Activated CD8-positive, alpha-beta T cell treated with anti-CD3 and anti-CD28 coated beads for 36 hours (primary cell): ENCODE measurements at regions not wholly inside any gene's neighbourhood (a gene's known extent, or its start where the extent isn't known, plus 50 kb on each side); places are given as distances from the start of the nearest gene placed in this dataset.

ENCODE experiments used
- ATAC-seq: fragments of 200-7000 bp; cut with Tn5 transposase; one replicate; pipeline ENCODE4 v1.10.0; 2021; ENCODE audit warnings: mild to moderate bottlenecking, moderate library complexity
- CTCF ChIA-PET: fragments of 350-600 bp; sonication (Branson Sonifier 250); formaldehyde crosslinking; loops from one replicate; lab custom pipeline; 2021; ENCODE audit warnings: antibody characterized with exemption; lab: Charles Lee
- POLR2A ChIA-PET: fragments of 350-600 bp; sonication (Branson Sonifier 250); formaldehyde crosslinking; loops from one replicate; lab custom pipeline; 2021; ENCODE audit warnings: antibody characterized with exemption; lab: Charles Lee
- DNase-seq: peaks from one replicate; pipeline ENCODE4 v3.0.0-alpha.2; 2020
- H3K27ac Mint-ChIP-seq: one replicate; pipeline ENCODE4 v1.8.0; 2021; ENCODE audit warnings: mild to moderate bottlenecking, mixed read lengths
- H3K27me3 Mint-ChIP-seq: one replicate; pipeline ENCODE4 v1.8.0; 2021; ENCODE audit warnings: mixed read lengths
- H3K36me3 Mint-ChIP-seq: one replicate; pipeline ENCODE4 v1.8.0; 2021; ENCODE audit warnings: low read depth, mixed read lengths
- H3K4me1 Mint-ChIP-seq: one replicate; pipeline ENCODE4 v1.8.0; 2021; ENCODE audit warnings: low read depth, mixed read lengths
- H3K4me3 Mint-ChIP-seq: one replicate; pipeline ENCODE4 v1.8.0; 2021; ENCODE audit warnings: mild to moderate bottlenecking, moderate library complexity, mixed read lengths
- H3K9me3 Mint-ChIP-seq: one replicate; pipeline ENCODE4 v1.8.0; 2021; ENCODE audit warnings: mixed read lengths
- intact Hi-C: fragments of 100-400 bp; cut with micrococcal nuclease; formaldehyde crosslinking; loops from one replicate; pipeline ENCODE4 v1.10.0; 2022
- TF ChIP-seq, protein P1 (sequence below): fragments of 200-600 bp; IDR thresholded peaks from one replicate; pipeline ENCODE4 v1.8.0; 2022; ENCODE audit warnings: antibody characterized with exemption, mild to moderate bottlenecking

- TF ChIP-seq, protein P1, sequence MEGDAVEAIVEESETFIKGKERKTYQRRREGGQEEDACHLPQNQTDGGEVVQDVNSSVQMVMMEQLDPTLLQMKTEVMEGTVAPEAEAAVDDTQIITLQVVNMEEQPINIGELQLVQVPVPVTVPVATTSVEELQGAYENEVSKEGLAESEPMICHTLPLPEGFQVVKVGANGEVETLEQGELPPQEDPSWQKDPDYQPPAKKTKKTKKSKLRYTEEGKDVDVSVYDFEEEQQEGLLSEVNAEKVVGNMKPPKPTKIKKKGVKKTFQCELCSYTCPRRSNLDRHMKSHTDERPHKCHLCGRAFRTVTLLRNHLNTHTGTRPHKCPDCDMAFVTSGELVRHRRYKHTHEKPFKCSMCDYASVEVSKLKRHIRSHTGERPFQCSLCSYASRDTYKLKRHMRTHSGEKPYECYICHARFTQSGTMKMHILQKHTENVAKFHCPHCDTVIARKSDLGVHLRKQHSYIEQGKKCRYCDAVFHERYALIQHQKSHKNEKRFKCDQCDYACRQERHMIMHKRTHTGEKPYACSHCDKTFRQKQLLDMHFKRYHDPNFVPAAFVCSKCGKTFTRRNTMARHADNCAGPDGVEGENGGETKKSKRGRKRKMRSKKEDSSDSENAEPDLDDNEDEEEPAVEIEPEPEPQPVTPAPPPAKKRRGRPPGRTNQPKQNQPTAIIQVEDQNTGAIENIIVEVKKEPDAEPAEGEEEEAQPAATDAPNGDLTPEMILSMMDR: no peak
Observed at GRCh38 chr13:112233256-112233655, 142.9 kb upstream of the SPACA7 start.

DNA sequence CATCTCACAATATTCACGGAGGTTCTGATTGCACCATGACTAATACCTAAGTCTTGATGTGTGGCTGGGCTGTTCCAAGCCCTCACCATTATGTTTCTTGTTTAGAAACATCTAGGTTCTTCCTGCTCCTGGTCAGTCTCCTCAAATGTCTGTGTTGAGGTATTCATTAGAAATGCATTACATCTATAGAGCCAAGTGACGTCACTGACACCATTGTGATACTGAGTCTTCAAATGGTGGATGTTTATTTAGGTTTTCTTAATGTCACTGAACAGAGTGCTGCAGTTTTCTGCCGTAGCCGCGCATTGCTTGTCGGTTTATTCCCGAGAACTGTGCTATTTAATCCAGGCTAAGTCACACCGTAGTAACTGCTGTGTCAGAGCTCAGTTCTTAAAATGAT is 142.4 kb upstream of the SPACA7 start:
- Mint-ChIP-seq H3K27me3 (no peaks in the 10 kb centered on the region), H3K9me3 (no peaks in the 10 kb centered on the region), H3K27ac (no peak overlapping the region), H3K4me1 (no peaks in the 10 kb centered on the region), H3K4me3 (no peak overlapping the region), H3K36me3 (no peaks in the 10 kb centered on the region)
- TF ChIP-seq, protein P1: no peak
- POLR2A ChIA-PET: no interaction called here
- DNase-seq (no peak), ATAC-seq (no peak)
- intact Hi-C loops: no loop called here
- CTCF ChIA-PET: no interaction called here

More at GRCh38 chr13:112233256-112233655, 142.9 kb upstream of the SPACA7 start:
- ATAC-seq: no peak
- H3K27me3 Mint-ChIP-seq: no peaks in the 10 kb centered on the region
- no peak overlapping the region for H3K4me3 Mint-ChIP-seq
- intact Hi-C loops: no loop called here
- no peaks in the 10 kb centered on the region for H3K36me3 Mint-ChIP-seq
- no peaks in the 10 kb centered on the region for H3K4me1 Mint-ChIP-seq
- POLR2A ChIA-PET: no interaction called here
- CTCF ChIA-PET: no interaction called here
- DNase-seq: no peak
- no peak overlapping the region for H3K27ac Mint-ChIP-seq
- no peaks in the 10 kb centered on the region for H3K9me3 Mint-ChIP-seq

DNA sequence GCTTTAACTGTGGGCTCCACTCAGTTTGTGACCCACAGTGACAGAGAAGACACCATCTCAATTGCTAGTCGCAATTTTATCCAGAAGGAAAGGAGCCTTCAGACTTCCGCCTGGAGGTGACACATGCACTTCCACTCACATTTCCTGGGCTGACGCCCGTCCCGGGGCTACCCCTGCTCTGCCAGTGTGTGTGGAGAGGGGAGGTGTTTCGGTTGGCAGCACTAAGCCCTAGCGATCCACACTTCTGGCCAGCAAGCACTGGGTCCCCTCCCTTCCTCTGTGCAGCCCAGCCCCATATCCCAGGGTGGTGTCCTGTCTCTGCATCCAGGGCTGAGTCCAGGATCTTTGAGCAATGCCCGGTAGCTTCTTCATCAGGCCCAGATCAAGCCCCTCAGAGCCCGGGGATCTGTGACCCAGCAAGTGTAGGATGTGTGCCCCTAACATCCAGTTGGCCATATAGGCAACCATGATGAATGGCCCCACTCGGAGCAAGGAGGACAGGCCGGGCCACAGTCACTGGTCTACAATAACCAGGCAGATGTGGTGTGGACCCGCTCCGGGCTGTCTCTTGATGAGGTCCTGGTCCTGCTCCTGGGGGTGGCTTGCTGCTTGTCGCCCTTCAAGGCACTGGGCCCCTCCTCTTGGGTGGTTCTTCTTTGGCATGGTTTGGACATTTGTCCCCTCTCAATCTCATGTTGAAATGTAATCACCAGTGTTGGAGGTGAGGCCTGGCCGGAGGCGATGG is 141.9 kb upstream of the SPACA7 start:
- intact Hi-C loops: no loop called here
- ChIA-PET CTCF (no interaction called here), POLR2A (no interaction called here)
- Mint-ChIP-seq H3K4me1 (no peaks in the 10 kb centered on the region), H3K9me3 (no peaks in the 10 kb centered on the region), H3K4me3 (no peak overlapping the region), H3K27ac (no peak overlapping the region), H3K36me3 (no peaks in the 10 kb centered on the region), H3K27me3 (no peaks in the 10 kb centered on the region)
- DNase-seq (no peak), ATAC-seq (no peak)
- TF ChIP-seq, protein P1: no peak

DNA sequence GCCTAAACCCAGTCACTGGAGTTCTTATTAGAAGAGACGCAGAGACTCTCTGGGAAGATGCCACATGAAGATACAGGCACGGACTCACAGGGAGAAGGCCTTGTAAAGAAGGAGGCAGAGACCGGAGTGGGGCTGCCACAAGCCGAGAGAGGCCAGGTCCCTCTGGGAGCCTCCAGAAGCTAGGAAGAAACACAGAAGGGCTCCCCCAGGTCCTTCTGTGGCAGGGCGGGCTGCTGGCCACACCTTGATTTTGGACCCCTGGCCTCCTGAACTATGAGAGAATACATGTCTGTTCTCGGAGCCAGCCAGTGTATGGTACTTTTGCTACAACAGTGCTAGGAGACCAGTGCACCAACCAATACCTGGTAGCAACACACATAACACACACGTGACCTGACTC is 140.1 kb upstream of the SPACA7 start:
- DNase-seq (no peak), ATAC-seq (no peak)
- no peaks in the 10 kb centered on the region for H3K36me3 Mint-ChIP-seq
- H3K27ac Mint-ChIP-seq: no peak overlapping the region
- intact Hi-C loops: no loop called here
- H3K27me3 Mint-ChIP-seq: no peaks in the 10 kb centered on the region
- CTCF ChIA-PET: no interaction called here
- TF ChIP-seq, protein P1: no peak
- H3K9me3 Mint-ChIP-seq: no peaks in the 10 kb centered on the region
- POLR2A ChIA-PET: no interaction called here
- H3K4me1 Mint-ChIP-seq: no peaks in the 10 kb centered on the region
- H3K4me3 Mint-ChIP-seq: no peak overlapping the region

DNA sequence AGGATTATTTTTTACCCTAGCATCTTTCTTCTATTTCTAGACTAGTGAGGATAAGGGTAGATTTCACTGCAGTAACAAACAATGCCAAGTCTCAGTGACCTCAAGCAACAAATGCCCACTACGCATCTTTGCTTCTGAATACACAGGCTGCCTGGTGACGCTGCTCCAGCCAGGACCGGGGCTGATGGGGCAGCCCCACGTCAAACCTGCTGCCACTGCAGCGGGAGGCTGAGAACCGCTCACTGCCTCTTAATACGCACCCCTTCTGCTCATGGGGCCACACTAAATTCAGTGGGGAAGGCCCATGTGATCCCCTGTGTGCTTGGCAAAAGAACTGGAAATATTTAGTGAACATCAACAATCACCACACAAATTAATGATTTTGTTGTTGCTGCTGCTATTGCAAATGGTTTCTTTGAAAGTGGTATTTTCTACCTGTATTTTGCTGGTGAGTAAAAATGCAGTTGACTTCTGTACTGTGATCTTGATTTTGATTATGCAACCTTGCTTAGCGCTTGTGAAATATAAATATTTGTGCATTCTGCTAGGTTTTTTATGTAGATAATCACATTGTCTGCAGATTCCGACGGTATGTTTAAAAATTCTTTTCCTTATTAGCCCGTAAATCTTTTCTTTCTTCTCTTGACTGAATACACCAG is 139.5 kb upstream of the SPACA7 start:
- POLR2A ChIA-PET: no interaction called here
- H3K9me3 Mint-ChIP-seq: no peaks in the 10 kb centered on the region

More for the DNA sequence above, 139.5 kb upstream of the SPACA7 start:
- Mint-ChIP-seq H3K4me3 (no peak overlapping the region), H3K27ac (no peak overlapping the region), H3K27me3 (no peaks in the 10 kb centered on the region), H3K4me1 (no peaks in the 10 kb centered on the region), H3K36me3 (no peaks in the 10 kb centered on the region)
- CTCF ChIA-PET: no interaction called here
- intact Hi-C loops: no loop called here
- TF ChIP-seq, protein P1: no peak
- ATAC-seq (no peak), DNase-seq (no peak)
